ENCODE measurements at regions not wholly inside any gene's neighbourhood (a gene's known extent, or its start where the extent isn't known, plus 50 kb on each side); places are given as distances from the start of the nearest gene placed in this dataset.
"Not testable (repeated sequence)": the region's sequence is repeated elsewhere in the genome, so short reads cannot be mapped to it uniquely, and the experiment has no call there.

GRCh38 chr2:235419996-235420395 is 73.8 kb upstream of the AGAP1 start:
- Histone ChIP-seq H3K9ac (ENCODE audit: low read length) (no peak overlapping the region), H3K36me3 (ENCODE audit: control insufficient read depth, insufficient read depth, low read length) (no peaks in the 10 kb centered on the region), H3K27ac (ENCODE audit: low read depth, low read length) (no peak overlapping the region), H3K4me3 (ENCODE audit: low read length) (no peak overlapping the region), H3K27me3 (ENCODE audit: control insufficient read depth, insufficient read depth, low read length) (no peaks in the 10 kb centered on the region), H3K4me1 (ENCODE audit: control insufficient read depth, insufficient read depth, low read length) (no peaks in the 10 kb centered on the region)

DNA sequence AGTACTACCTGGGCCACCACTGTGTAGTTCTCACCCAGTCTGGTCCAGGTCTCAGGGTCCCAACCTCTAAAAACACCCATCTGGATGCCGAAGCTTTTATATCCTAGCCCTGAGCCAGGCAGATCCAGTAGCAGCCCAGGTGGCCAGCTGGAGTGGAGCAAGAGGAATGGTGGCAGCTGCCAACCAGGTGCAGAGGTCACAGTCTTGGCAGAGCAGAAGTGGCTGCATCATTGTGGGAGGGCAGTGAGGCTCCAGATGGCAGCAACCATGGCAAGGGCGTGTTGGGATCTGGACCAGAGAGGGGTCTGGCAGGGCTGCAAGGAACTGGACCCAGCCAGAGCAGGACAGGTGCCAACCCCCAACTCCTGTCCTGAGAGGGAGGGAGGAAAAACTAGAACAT is 72.2 kb upstream of the AGAP1 start:
- Histone ChIP-seq H3K27me3 (ENCODE audit: control insufficient read depth, insufficient read depth, low read length) (no peaks in the 10 kb centered on the region), H3K27ac (ENCODE audit: low read depth, low read length) (no peak overlapping the region), H3K9ac (ENCODE audit: low read length) (no peak overlapping the region), H3K4me1 (ENCODE audit: control insufficient read depth, insufficient read depth, low read length) (no peaks in the 10 kb centered on the region), H3K4me3 (ENCODE audit: low read length) (no peak overlapping the region), H3K36me3 (ENCODE audit: control insufficient read depth, insufficient read depth, low read length) (no peaks in the 10 kb centered on the region)

GRCh38 chr2:235430366-235431083 is 63.3 kb upstream of the AGAP1 start:
- no peak overlapping the region for H3K9ac ChIP-seq (ENCODE audit: low read length)
- no peak overlapping the region for H3K27ac ChIP-seq (ENCODE audit: low read depth, low read length)
- H3K4me1 ChIP-seq (ENCODE audit: control insufficient read depth, insufficient read depth, low read length) = no peaks in the 10 kb centered on the region
- H3K36me3 ChIP-seq (ENCODE audit: control insufficient read depth, insufficient read depth, low read length) = no peaks in the 10 kb centered on the region
- H3K27me3 ChIP-seq (ENCODE audit: control insufficient read depth, insufficient read depth, low read length) = no peaks in the 10 kb centered on the region
- no peak overlapping the region for H3K4me3 ChIP-seq (ENCODE audit: low read length)

GRCh38 chr2:235432741-235433520 is 60.9 kb upstream of the AGAP1 start:
- no peaks in the 10 kb centered on the region for H3K36me3 ChIP-seq (ENCODE audit: control insufficient read depth, insufficient read depth, low read length)
- no peaks in the 10 kb centered on the region for H3K27me3 ChIP-seq (ENCODE audit: control insufficient read depth, insufficient read depth, low read length)
- H3K4me1 ChIP-seq (ENCODE audit: control insufficient read depth, insufficient read depth, low read length) = no peaks in the 10 kb centered on the region
- H3K4me3 ChIP-seq (ENCODE audit: low read length) = no peak overlapping the region
- no peak overlapping the region for H3K27ac ChIP-seq (ENCODE audit: low read depth, low read length)
- H3K9ac ChIP-seq (ENCODE audit: low read length) = no peak overlapping the region

DNA sequence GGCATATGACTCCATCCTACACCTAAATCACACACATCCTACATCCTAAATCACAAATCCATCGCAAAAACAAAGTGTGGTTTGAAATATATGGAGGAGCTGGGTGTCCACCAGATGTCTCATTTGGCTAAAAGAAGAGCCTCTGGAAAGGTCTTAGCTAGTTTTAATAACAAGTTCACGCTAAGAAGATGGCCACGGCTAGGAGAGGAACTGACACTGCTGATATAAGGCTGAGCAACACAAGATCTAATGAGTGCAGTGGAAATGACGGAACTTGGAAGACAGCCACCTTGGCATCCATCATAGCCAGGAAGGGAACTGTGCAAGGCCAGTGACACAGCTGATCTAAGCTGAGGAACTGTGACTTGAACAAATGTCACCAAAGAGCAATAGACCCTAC is 60.0 kb upstream of the AGAP1 start:
- Histone ChIP-seq H3K27me3 (ENCODE audit: control insufficient read depth, insufficient read depth, low read length) (no peaks in the 10 kb centered on the region), H3K4me1 (ENCODE audit: control insufficient read depth, insufficient read depth, low read length) (no peaks in the 10 kb centered on the region), H3K4me3 (ENCODE audit: low read length) (no peak overlapping the region), H3K27ac (ENCODE audit: low read depth, low read length) (no peak overlapping the region), H3K9ac (ENCODE audit: low read length) (no peak overlapping the region), H3K36me3 (ENCODE audit: control insufficient read depth, insufficient read depth, low read length) (no peaks in the 10 kb centered on the region)

DNA sequence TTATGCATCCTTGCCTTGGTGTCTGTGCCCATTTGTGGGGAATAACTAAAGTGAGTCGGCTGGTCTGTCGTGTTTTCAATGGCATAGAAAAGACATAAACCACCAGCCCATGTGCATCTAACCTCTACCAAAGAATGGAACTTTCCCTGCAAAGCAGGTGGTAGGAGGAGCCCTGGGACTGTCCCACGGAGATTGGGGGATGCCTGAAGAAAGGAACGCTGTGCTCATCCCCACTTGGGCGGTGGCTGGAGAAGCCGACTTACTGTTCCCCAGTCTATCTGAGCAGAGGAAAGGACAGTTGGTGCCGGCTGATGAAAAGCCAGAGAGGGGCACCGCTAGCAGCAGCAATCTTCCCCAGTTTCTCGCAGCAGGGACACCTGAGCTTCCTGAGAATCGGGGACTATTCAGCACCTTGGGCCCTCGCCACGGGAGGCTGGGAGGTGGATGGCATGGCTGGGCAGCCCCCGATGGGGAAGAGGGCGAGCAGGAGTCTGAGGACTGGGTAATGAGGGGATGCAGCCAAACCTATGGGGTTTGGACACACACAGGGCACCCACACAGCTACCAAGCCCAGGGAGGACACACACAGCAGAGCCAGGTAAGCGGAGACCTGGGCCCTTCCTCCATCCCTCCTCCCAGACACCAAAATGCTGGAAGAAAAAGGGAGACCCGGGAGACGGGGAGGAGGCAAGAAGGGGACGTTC is 53.7 kb upstream of the AGAP1 start:
- Histone ChIP-seq H3K27me3 (ENCODE audit: control insufficient read depth, insufficient read depth, low read length) (no peaks in the 10 kb centered on the region), H3K36me3 (ENCODE audit: control insufficient read depth, insufficient read depth, low read length) (no peaks in the 10 kb centered on the region), H3K27ac (ENCODE audit: low read depth, low read length) (no peak overlapping the region), H3K9ac (ENCODE audit: low read length) (no peak overlapping the region), H3K4me3 (ENCODE audit: low read length) (no peak overlapping the region), H3K4me1 (ENCODE audit: control insufficient read depth, insufficient read depth, low read length) (no peaks in the 10 kb centered on the region)

DNA sequence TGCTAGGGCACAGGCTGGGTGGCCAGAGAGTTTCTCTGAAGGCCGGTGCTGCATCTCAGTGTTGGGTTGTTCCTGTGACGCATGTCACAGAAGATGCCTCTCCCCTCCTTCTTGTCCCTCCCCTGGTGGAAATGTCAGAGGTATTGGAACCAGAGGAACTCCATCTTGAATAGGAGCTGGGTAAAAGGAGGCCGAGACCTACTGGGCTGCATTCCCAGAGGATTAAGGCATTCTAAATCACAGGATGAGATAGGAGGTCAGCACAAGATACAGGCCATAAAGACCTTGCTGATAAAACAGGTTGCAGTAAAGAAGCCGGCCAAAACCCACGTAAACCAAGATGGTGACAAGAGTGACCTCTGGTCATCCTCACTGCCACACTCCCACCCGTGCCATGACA is 50.3 kb upstream of the AGAP1 start:
- not testable (repeated sequence) for H3K36me3 ChIP-seq (ENCODE audit: control insufficient read depth, insufficient read depth, low read length); H3K4me1 ChIP-seq (ENCODE audit: control insufficient read depth, insufficient read depth, low read length); H3K27me3 ChIP-seq (ENCODE audit: control insufficient read depth, insufficient read depth, low read length); H3K27ac ChIP-seq (ENCODE audit: low read depth, low read length); H3K9ac ChIP-seq (ENCODE audit: low read length); H3K4me3 ChIP-seq (ENCODE audit: low read length)
